ENCODE measurements at regions not wholly inside any gene's neighbourhood (a gene's known extent, or its start where the extent isn't known, plus 50 kb on each side); places are given as distances from the start of the nearest gene placed in this dataset.

DNA sequence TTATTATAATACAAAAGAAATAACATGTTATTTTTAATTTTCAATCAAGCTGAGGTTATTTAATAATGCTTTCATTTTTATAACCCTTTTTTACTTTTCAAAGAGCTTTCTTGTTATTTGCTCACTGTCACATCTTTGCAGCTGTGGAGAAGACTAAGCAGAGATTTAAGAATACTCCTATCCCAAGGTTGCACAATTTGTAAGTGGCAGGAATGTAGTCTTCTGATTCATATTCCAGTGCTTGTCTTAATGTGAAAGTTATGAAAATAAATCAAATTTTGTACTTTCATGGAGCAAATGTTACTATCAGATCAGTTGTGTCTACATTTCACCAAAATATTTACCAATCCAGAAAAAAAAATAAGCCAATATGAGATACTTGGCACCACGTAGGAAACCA is 86.6 kb downstream of the DDIT4L start:
- no peak for DNase-seq
- Histone ChIP-seq H3K14ac (ENCODE audit: low read length) (no peak overlapping the region), H3K79me2 (ENCODE audit: control insufficient read depth, insufficient read depth, low read length, poor library complexity) (no peaks in the 10 kb centered on the region), H4K12ac (ENCODE audit: low read depth, low read length) (no peak overlapping the region), H2AK5ac (ENCODE audit: low read length) (no peak overlapping the region), H3K79me1 (ENCODE audit: low read length) (no peaks in the 10 kb centered on the region), H4K8ac (ENCODE audit: low read depth, low read length) (no peak overlapping the region), H3K4me2 (ENCODE audit: low read length) (no peak overlapping the region), H2AFZ (ENCODE audit: insufficient read depth, low read length, poor library complexity) (no peak overlapping the region), H3K9ac (ENCODE audit: low read length) (no peak overlapping the region), H3K4me3 (ENCODE audit: low read depth, low read length) (no peak overlapping the region), H3K9me3 (ENCODE audit: insufficient read depth, low read depth, low read length) (peaks cover 2% of the 10 kb centered on the region), H3K4ac (ENCODE audit: low read depth, low read length) (no peak overlapping the region), H3K27me3 (ENCODE audit: insufficient read depth, low read length) (no peaks in the 10 kb centered on the region), H2BK12ac (ENCODE audit: low read length) (no peak overlapping the region), H3K18ac (ENCODE audit: low read length) (no peak overlapping the region), H4K91ac (ENCODE audit: low read depth, low read length) (no peak overlapping the region), H2BK120ac (ENCODE audit: insufficient read depth, low read length, poor library complexity) (no peak overlapping the region), H3K4me1 (ENCODE audit: control insufficient read depth in 1 of 2, insufficient read depth in 2 of 2, low read length in 2 of 2) (no peaks in the 10 kb centered on the region), H2BK5ac (ENCODE audit: low read depth, low read length, poor library complexity) (no peak overlapping the region), H3K27ac (ENCODE audit: low read depth, low read length) (no peak overlapping the region), H3K23ac (ENCODE audit: low read length) (no peak overlapping the region), H3K36me3 (ENCODE audit: control insufficient read depth in 1 of 2, insufficient read depth in 2 of 2, low read length in 2 of 2) (no peaks in the 10 kb centered on the region)
- WGBS (ENCODE audit: extremely low coverage, insufficient coverage, insufficient read length), result no CpG with 5 or more reads among the region's 1 CpG

DNA sequence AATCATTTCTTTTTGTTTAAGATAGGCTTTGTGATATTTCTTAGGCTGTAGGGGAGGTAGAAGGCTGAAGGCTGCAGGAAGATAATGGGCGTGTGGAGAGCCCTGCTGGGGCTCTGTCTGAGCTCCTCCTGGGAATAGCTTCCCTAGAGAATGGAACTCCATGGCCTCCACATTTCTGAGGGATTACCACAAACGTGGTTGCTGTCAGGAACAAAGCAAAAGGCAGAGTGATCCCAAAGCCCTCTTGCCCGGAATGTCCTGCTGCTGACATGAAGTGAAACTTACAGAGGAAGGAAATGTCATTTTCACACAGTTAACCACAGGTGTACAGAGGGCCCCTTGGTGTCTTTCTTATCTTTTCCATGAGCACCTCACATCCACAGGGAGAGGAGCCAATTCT is 89.3 kb downstream of the DDIT4L start:
- no peak overlapping the region for H3K4me3 ChIP-seq (ENCODE audit: low read depth, low read length)
- H3K27ac ChIP-seq (ENCODE audit: low read depth, low read length), result no peak overlapping the region
- H3K14ac ChIP-seq (ENCODE audit: low read length), result no peak overlapping the region
- H3K79me2 ChIP-seq (ENCODE audit: control insufficient read depth, insufficient read depth, low read length, poor library complexity), result no peaks in the 10 kb centered on the region
- H3K23ac ChIP-seq (ENCODE audit: low read length), result no peak overlapping the region
- no CpG with 5 or more reads among the region's 3 CpGs for WGBS (ENCODE audit: extremely low coverage, insufficient coverage, insufficient read length)
- no peak overlapping the region for H2BK120ac ChIP-seq (ENCODE audit: insufficient read depth, low read length, poor library complexity)
- no peaks in the 10 kb centered on the region for H3K4me1 ChIP-seq (ENCODE audit: control insufficient read depth in 1 of 2, insufficient read depth in 2 of 2, low read length in 2 of 2)
- peaks cover 2% of the 10 kb centered on the region for H3K9me3 ChIP-seq (ENCODE audit: insufficient read depth, low read depth, low read length)
- H3K9ac ChIP-seq (ENCODE audit: low read length), result no peak overlapping the region
- DNase-seq, result no peak
- no peak overlapping the region for H3K4me2 ChIP-seq (ENCODE audit: low read length)
- H2AFZ ChIP-seq (ENCODE audit: insufficient read depth, low read length, poor library complexity), result no peak overlapping the region
- H4K8ac ChIP-seq (ENCODE audit: low read depth, low read length), result no peak overlapping the region
- no peak overlapping the region for H4K12ac ChIP-seq (ENCODE audit: low read depth, low read length)
- H2BK12ac ChIP-seq (ENCODE audit: low read length), result no peak overlapping the region
- H4K91ac ChIP-seq (ENCODE audit: low read depth, low read length), result no peak overlapping the region
- no peak overlapping the region for H3K4ac ChIP-seq (ENCODE audit: low read depth, low read length)
- no peaks in the 10 kb centered on the region for H3K27me3 ChIP-seq (ENCODE audit: insufficient read depth, low read length)
- no peaks in the 10 kb centered on the region for H3K36me3 ChIP-seq (ENCODE audit: control insufficient read depth in 1 of 2, insufficient read depth in 2 of 2, low read length in 2 of 2)
- no peaks in the 10 kb centered on the region for H3K79me1 ChIP-seq (ENCODE audit: low read length)
- no peak overlapping the region for H3K18ac ChIP-seq (ENCODE audit: low read length)
- no peak overlapping the region for H2AK5ac ChIP-seq (ENCODE audit: low read length)
- H2BK5ac ChIP-seq (ENCODE audit: low read depth, low read length, poor library complexity), result no peak overlapping the region

DNA sequence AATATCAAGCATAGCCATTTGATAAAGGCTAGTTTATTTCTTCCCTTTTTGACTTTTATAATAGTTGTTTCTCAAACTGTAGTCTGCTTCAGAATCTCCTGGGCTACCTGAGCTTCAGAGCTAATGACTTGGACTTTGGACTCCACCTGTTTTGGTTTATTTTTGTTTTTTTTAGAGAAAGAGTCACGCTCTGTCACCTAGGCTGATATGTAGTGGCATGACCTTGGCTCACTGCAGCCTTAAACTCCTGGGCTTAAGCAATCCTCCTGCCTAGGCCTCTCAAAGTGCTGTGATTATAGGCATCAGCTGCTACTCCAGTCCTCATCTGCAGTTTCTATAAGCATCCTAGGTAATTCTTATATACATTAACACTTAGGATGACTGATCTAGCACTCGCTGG is 90.5 kb downstream of the DDIT4L start:
- H4K8ac ChIP-seq (ENCODE audit: low read depth, low read length), result no peak overlapping the region
- no CpG with 5 or more reads among the region's 2 CpGs for WGBS (ENCODE audit: extremely low coverage, insufficient coverage, insufficient read length)
- H3K36me3 ChIP-seq (ENCODE audit: control insufficient read depth in 1 of 2, insufficient read depth in 2 of 2, low read length in 2 of 2), result no peaks in the 10 kb centered on the region
- no peak overlapping the region for H2AFZ ChIP-seq (ENCODE audit: insufficient read depth, low read length, poor library complexity)
- no peak overlapping the region for H3K4ac ChIP-seq (ENCODE audit: low read depth, low read length)
- no peak overlapping the region for H4K91ac ChIP-seq (ENCODE audit: low read depth, low read length)
- no peak overlapping the region for H3K18ac ChIP-seq (ENCODE audit: low read length)
- no peak overlapping the region for H3K4me3 ChIP-seq (ENCODE audit: low read depth, low read length)
- H3K14ac ChIP-seq (ENCODE audit: low read length), result no peak overlapping the region
- H2BK12ac ChIP-seq (ENCODE audit: low read length), result no peak overlapping the region
- H2AK5ac ChIP-seq (ENCODE audit: low read length), result no peak overlapping the region
- H3K27ac ChIP-seq (ENCODE audit: low read depth, low read length), result no peak overlapping the region
- H3K27me3 ChIP-seq (ENCODE audit: insufficient read depth, low read length), result no peaks in the 10 kb centered on the region
- peaks cover 2% of the 10 kb centered on the region for H3K9me3 ChIP-seq (ENCODE audit: insufficient read depth, low read depth, low read length)
- no peak overlapping the region for H3K9ac ChIP-seq (ENCODE audit: low read length)
- H3K23ac ChIP-seq (ENCODE audit: low read length), result no peak overlapping the region
- H3K4me2 ChIP-seq (ENCODE audit: low read length), result no peak overlapping the region
- no peaks in the 10 kb centered on the region for H3K79me2 ChIP-seq (ENCODE audit: control insufficient read depth, insufficient read depth, low read length, poor library complexity)
- no peak overlapping the region for H4K12ac ChIP-seq (ENCODE audit: low read depth, low read length)
- no peak overlapping the region for H2BK5ac ChIP-seq (ENCODE audit: low read depth, low read length, poor library complexity)
- H3K4me1 ChIP-seq (ENCODE audit: control insufficient read depth in 1 of 2, insufficient read depth in 2 of 2, low read length in 2 of 2), result no peaks in the 10 kb centered on the region
- H2BK120ac ChIP-seq (ENCODE audit: insufficient read depth, low read length, poor library complexity), result no peak overlapping the region
- no peak for DNase-seq
- H3K79me1 ChIP-seq (ENCODE audit: low read length), result no peaks in the 10 kb centered on the region

DNA sequence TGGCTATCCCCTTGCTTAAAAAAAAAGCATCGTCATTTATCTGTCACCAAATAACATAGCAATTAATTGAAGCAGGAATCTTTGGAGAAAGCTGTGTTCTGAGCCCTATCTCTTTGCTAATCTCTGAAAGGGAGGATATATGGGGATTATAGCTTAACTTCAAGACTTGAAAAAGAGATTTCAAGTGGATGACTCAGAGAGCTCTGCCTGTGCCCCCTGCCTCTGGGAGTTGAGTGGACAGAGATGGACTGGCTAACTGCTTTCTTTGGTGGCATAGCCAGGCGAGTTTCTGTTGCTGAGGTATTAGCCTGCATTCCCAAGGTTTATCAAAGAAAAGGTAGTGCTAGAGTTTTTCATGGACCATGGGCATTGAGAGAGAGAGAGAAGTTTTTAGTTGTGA is 91.6 kb downstream of the DDIT4L start:
- no peak overlapping the region for H2AK5ac ChIP-seq (ENCODE audit: low read length)
- H3K23ac ChIP-seq (ENCODE audit: low read length), result no peak overlapping the region
- peaks cover 2% of the 10 kb centered on the region for H3K9me3 ChIP-seq (ENCODE audit: insufficient read depth, low read depth, low read length)
- no peak overlapping the region for H3K4me3 ChIP-seq (ENCODE audit: low read depth, low read length)
- WGBS (ENCODE audit: extremely low coverage, insufficient coverage, insufficient read length), result no CpG with 5 or more reads among the region's 2 CpGs
- H3K4me1 ChIP-seq (ENCODE audit: control insufficient read depth in 1 of 2, insufficient read depth in 2 of 2, low read length in 2 of 2), result no peaks in the 10 kb centered on the region
- no peaks in the 10 kb centered on the region for H3K79me2 ChIP-seq (ENCODE audit: control insufficient read depth, insufficient read depth, low read length, poor library complexity)
- H3K27ac ChIP-seq (ENCODE audit: low read depth, low read length), result no peak overlapping the region
- H3K14ac ChIP-seq (ENCODE audit: low read length), result no peak overlapping the region
- H3K36me3 ChIP-seq (ENCODE audit: control insufficient read depth in 1 of 2, insufficient read depth in 2 of 2, low read length in 2 of 2), result no peaks in the 10 kb centered on the region
- H2AFZ ChIP-seq (ENCODE audit: insufficient read depth, low read length, poor library complexity), result no peak overlapping the region
- H4K12ac ChIP-seq (ENCODE audit: low read depth, low read length), result no peak overlapping the region
- H3K4me2 ChIP-seq (ENCODE audit: low read length), result no peak overlapping the region
- H2BK5ac ChIP-seq (ENCODE audit: low read depth, low read length, poor library complexity), result no peak overlapping the region
- H3K18ac ChIP-seq (ENCODE audit: low read length), result no peak overlapping the region
- no peak overlapping the region for H2BK12ac ChIP-seq (ENCODE audit: low read length)
- H4K8ac ChIP-seq (ENCODE audit: low read depth, low read length), result no peak overlapping the region
- H3K79me1 ChIP-seq (ENCODE audit: low read length), result no peaks in the 10 kb centered on the region
- no peak overlapping the region for H3K9ac ChIP-seq (ENCODE audit: low read length)
- DNase-seq, result no peak
- H4K91ac ChIP-seq (ENCODE audit: low read depth, low read length), result no peak overlapping the region
- no peak overlapping the region for H2BK120ac ChIP-seq (ENCODE audit: insufficient read depth, low read length, poor library complexity)
- no peaks in the 10 kb centered on the region for H3K27me3 ChIP-seq (ENCODE audit: insufficient read depth, low read length)
- H3K4ac ChIP-seq (ENCODE audit: low read depth, low read length), result no peak overlapping the region

All from trophoblast cell (in vitro differentiated cells and primary cell).